ENCODE measurements at regions not wholly inside any gene's neighbourhood (a gene's known extent, or its start where the extent isn't known, plus 50 kb on each side); places are given as distances from the start of the nearest gene placed in this dataset.

GRCh38 chr6:74645108-74645849 lies 560.6 kb downstream of the COL12A1 start:
- no peak for ATAC-seq
- no peak for TF ChIP-seq ARNTL (CRISPR knock-in tag; IDR thresholded peaks at IDR 0.05; ENCODE audit: borderline replicate concordance, low read depth)

GRCh38 chr6:74642101-74642500 lies 563.8 kb downstream of the COL12A1 start:
- no peak for ATAC-seq
- TF ChIP-seq ZNF565 (CRISPR knock-in tag; conservative IDR thresholded peaks at IDR 0.05; ENCODE audit: low read depth) (no peak), TCF4 (CRISPR knock-in tag; IDR thresholded peaks at IDR 0.05; ENCODE audit: borderline replicate concordance) (no peak)

- TF ChIP-seq ZFP3 (CRISPR knock-in tag; IDR thresholded peaks at IDR 0.05) (no peak), TCF4 (CRISPR knock-in tag; IDR thresholded peaks at IDR 0.05; ENCODE audit: borderline replicate concordance) (peak; percentile 53)
- no peak for ATAC-seq
These were observed 567.4 kb downstream of the COL12A1 start for GRCh38 chr6:74638412-74638811.

- no peak for ATAC-seq
- TF ChIP-seq CSRNP3 (CRISPR knock-in tag; IDR thresholded peaks at IDR 0.05) (no peak), ZFP3 (CRISPR knock-in tag; IDR thresholded peaks at IDR 0.05) (no peak), ARNTL (CRISPR knock-in tag; IDR thresholded peaks at IDR 0.05; ENCODE audit: borderline replicate concordance, low read depth) (no peak), ZNF8 (CRISPR knock-in tag; IDR thresholded peaks at IDR 0.05) (no peak), ZC3H10 (CRISPR knock-in tag; IDR thresholded peaks at IDR 0.05) (no peak), ISL1 (CRISPR knock-in tag; IDR thresholded peaks at IDR 0.05) (no peak), PPARA (CRISPR knock-in tag; IDR thresholded peaks at IDR 0.05; ENCODE audit: borderline replicate concordance) (no peak), TCF4 (CRISPR knock-in tag; IDR thresholded peaks at IDR 0.05; ENCODE audit: borderline replicate concordance) (no peak), TSHZ2 (CRISPR knock-in tag; IDR thresholded peaks at IDR 0.05) (no peak), ESRRG (CRISPR knock-in tag; IDR thresholded peaks at IDR 0.05) (no peak)
These were observed 573.5 kb downstream of the COL12A1 start for GRCh38 chr6:74632196-74632875.

GRCh38 chr6:74631564-74631963 lies 574.3 kb downstream of the COL12A1 start:
- ATAC-seq, result no peak
- no peak for TF ChIP-seq ARNTL (CRISPR knock-in tag; IDR thresholded peaks at IDR 0.05; ENCODE audit: borderline replicate concordance, low read depth)
- TF ChIP-seq ZFP3 (CRISPR knock-in tag; IDR thresholded peaks at IDR 0.05), result no peak
- no peak for TF ChIP-seq TCF4 (CRISPR knock-in tag; IDR thresholded peaks at IDR 0.05; ENCODE audit: borderline replicate concordance)
- no peak for TF ChIP-seq ZNF565 (CRISPR knock-in tag; conservative IDR thresholded peaks at IDR 0.05; ENCODE audit: low read depth)
- TF ChIP-seq ZNF70 (CRISPR knock-in tag; IDR thresholded peaks at IDR 0.05), result no peak
- TF ChIP-seq PPARA (CRISPR knock-in tag; IDR thresholded peaks at IDR 0.05; ENCODE audit: borderline replicate concordance), result no peak
- no peak for TF ChIP-seq POU6F1 (CRISPR knock-in tag; IDR thresholded peaks at IDR 0.05; ENCODE audit: borderline replicate concordance, low read depth)
- TF ChIP-seq SNAI2 (CRISPR knock-in tag; IDR thresholded peaks at IDR 0.05), result no peak
- no peak for TF ChIP-seq ZFP30 (CRISPR knock-in tag; IDR thresholded peaks at IDR 0.05)
- no peak for TF ChIP-seq TOX (CRISPR knock-in tag; IDR thresholded peaks at IDR 0.05; ENCODE audit: borderline replicate concordance)
- no peak for TF ChIP-seq ESRRG (CRISPR knock-in tag; IDR thresholded peaks at IDR 0.05)
- no peak for TF ChIP-seq OSR1 (CRISPR knock-in tag; IDR thresholded peaks at IDR 0.05)
- no peak for TF ChIP-seq PATZ1 (CRISPR knock-in tag; IDR thresholded peaks at IDR 0.05; ENCODE audit: borderline replicate concordance)
- TF ChIP-seq RARB (CRISPR knock-in tag; IDR thresholded peaks at IDR 0.05), result no peak
- no peak for TF ChIP-seq CREB5 (CRISPR knock-in tag; IDR thresholded peaks at IDR 0.05; ENCODE audit: low read depth)
- TF ChIP-seq ZC3H10 (CRISPR knock-in tag; IDR thresholded peaks at IDR 0.05), result no peak
- no peak for TF ChIP-seq BACH2 (CRISPR knock-in tag; IDR thresholded peaks at IDR 0.05; ENCODE audit: borderline replicate concordance)
- TF ChIP-seq CSRNP3 (CRISPR knock-in tag; IDR thresholded peaks at IDR 0.05), result no peak
- TF ChIP-seq CSDC2 (CRISPR knock-in tag; IDR thresholded peaks at IDR 0.05), result no peak

Measured in SK-N-SH treated with all-trans-retinoic acid at 6 μM for 48 hours (cell line).